Kasumi-1 (cell line): ENCODE measurements at regions not wholly inside any gene's neighbourhood (a gene's known extent, or its start where the extent isn't known, plus 50 kb on each side); places are given as distances from the start of the nearest gene placed in this dataset.
"Not testable (repeated sequence)": the region's sequence is repeated elsewhere in the genome, so short reads cannot be mapped to it uniquely, and the experiment has no call there.

Experiments used
- DNase-seq, 2 experiments: peaks; one replicate each; lab custom pipeline; 2025; lab: John Stamatoyannopoulos, UW

DNA sequence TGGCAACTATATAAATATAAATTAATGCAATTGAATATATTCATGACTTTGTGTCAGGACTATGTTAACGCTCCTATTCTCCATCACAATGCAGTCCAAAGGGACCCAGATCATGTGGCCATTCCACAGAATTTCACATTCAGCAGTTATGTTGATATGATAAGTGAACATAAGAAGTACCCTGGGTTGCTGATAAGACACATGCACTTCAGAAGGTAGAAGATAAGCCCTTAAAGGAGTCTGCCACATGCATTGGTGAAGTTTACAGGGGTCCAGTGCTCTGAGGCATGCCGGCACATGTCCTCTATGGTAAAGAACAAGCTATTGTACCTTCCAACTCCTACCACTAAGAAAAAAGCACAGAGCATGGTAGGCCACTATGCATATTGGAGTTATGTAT, 76.4 kb downstream of the PHAX start:
- DNase-seq = no peak

- DNase-seq = no peak
Measured at GRCh38 chr5:126680191-126680817, 79.6 kb downstream of the PHAX start.

GRCh38 chr5:126681314-126681713, 80.6 kb downstream of the PHAX start:
- DNase-seq = not testable (repeated sequence)

DNA sequence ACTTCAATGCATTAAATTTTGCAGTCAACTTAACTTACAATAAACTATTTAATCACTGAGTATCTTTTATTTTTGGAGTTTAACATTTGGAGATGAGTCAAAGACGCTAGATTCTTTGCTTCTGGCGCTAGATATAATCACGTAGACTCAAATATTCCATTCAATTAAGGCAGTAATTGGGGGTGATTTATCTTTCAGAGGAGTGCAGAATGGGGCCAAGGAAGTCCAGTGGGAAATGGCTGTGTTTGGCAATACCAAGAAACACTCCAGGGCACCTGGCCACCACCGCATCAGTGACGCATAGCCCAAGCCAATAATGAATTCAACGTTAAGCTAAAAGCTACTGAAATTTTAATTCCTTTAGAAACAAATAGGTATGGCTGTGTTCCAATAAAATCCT, 81.2 kb downstream of the PHAX start:
- no peak for DNase-seq

GRCh38 chr5:126682856-126683255, 82.1 kb downstream of the PHAX start:
- no peak for DNase-seq

GRCh38 chr5:126683912-126684311, 83.2 kb downstream of the PHAX start:
- DNase-seq = no peak

- not testable (repeated sequence) for DNase-seq
Measured at GRCh38 chr5:126684656-126685442, 84.1 kb downstream of the PHAX start.

- DNase-seq = no peak
Measured at GRCh38 chr5:126686451-126687126, 85.8 kb downstream of the PHAX start.

- no peak for DNase-seq
Measured at GRCh38 chr5:126692971-126693370, 84.0 kb upstream of the LMNB1 start.

DNA sequence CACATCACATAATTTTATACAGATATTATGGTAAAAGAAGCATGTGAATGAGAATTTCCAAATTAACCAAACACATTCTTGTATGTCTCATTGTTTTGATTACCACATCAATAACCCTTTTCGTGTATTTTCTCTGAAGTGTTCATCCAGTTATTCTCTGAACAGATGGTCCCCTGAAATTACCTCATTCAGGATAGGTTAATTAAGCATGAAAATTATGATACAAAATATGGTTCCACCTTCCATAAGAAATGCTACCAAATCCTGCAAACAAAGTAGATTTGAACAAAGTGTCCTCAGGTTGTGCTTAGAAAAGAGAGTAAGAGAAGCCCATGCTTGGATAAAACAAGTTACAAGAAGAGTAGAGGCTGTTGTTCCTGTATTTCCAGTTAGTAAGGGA, 83.1 kb upstream of the LMNB1 start:
- DNase-seq = no peak

- no peak for DNase-seq
Measured at GRCh38 chr5:126694403-126694802, 82.5 kb upstream of the LMNB1 start.

DNA sequence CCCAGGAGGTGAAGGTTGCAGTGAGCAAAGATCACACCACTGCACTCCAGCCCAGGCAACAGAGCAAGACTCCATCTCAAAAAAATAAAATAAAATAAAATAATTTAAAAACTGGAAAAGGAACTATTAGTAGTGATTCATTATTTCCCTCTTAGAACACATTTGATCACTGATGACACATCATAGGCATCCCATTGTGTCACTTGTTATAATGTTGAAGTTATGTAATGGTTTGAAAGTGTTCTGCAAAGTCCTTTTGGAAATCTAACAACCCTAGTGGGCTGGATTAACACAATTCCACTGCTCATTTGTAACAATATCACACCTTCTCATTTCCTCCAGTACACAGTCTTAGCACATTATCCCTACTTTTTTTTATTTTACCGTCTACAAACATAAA, 81.8 kb upstream of the LMNB1 start:
- DNase-seq = no peak

GRCh38 chr5:126707080-126707479, 69.9 kb upstream of the LMNB1 start:
- no peak for DNase-seq

GRCh38 chr5:126715765-126716164, 61.2 kb upstream of the LMNB1 start:
- DNase-seq = no peak

DNA sequence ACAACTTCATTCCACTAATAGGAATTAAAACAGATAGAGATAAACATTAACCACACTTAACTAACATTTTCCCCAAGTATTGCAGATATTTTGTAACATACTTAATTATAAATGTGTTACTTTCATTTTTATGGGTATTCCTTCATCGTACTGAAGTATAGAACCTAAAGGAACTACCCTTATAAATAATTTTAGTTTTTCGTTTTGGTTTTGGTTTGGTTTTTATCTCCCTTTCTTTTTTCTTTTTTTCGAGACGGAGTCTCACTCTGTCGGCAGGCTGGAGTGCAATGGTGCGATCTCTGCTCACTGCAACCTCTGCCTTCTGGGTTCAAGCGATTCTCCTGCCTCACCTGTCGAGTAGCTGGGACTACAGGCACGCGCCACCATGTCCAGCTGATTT, 60.1 kb upstream of the LMNB1 start:
- DNase-seq = no peak

- DNase-seq = peak in 1 of 2 experiments; percentile 20
Measured at GRCh38 chr5:126718236-126718868, 58.6 kb upstream of the LMNB1 start.

GRCh38 chr5:126720369-126720768, 56.6 kb upstream of the LMNB1 start:
- DNase-seq = no peak

DNA sequence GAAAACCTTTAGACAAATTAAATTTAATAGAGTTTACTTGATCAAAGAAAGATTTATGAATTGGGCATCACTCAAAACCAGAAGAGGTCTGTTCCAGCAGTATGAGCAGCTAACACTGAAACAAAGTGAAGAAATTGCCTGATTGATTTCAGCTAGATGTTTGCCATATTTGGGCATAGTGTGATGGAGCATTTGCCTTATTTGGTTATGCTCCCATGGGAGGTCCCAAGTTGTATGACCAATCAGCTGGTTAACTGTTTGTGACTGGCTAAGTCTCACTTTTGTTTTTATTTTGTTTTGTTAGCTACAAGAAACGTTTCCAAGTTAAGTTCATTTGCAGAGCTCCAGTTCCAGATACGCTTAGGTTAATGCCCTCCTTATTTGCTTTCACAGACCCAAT, 53.3 kb upstream of the LMNB1 start:
- no peak for DNase-seq
